ENCODE measurements at regions not wholly inside any gene's neighbourhood (a gene's known extent, or its start where the extent isn't known, plus 50 kb on each side); places are given as distances from the start of the nearest gene placed in this dataset.
A peak's percentile ranks its signal among the peaks of the same experiment; 100 is the strongest.

DNA sequence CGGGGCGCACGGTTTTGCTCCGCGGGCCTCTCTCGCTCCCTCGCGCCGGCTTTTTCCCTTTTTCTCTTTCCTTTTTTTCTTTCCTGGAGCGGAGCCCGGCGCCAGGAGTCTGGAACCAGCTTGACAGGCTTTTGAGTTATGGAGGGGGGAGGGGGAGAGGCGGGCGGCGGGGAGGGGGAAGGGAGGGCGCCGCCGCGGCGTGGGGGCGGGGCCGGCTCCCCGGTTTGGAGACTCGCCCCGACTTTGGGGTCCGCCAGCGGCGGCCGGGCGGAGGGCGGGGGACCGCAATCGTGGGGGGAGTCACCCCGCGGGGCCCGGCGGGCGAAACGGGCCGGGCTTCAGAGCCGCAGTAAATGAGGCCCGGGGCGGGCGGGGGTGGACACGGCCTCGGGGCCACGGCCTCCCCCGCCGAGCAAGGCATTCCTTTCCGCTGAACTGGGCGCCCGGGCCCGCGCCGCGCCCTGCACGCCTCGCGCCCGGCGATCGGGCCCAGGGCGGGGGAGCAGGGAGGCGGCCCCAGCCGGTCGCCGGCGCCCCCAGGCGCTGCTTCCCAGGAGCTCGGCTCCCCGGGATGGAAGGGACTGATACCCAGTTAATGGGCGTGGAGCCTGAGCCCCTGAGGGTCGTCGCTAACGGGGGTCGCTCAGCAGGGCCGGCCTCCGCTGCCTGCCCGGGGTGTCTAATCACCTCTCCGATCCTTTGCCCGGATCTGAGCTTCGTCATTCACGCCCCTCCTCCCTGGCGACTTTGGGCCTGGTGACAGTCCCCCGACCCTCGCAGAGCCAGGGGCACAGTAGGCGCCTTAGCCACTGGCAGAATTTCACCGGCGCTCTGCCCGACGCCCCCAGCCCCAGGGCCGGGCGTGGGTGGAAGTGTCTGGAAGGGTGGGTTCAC is 138.1 kb downstream of the C9orf50 start:
- H3K4me3 ChIP-seq (ENCODE audit: insufficient read length, low read depth), result peak overlapping the region; percentile 29
- no peaks in the 10 kb centered on the region for H3K36me3 ChIP-seq (ENCODE audit: insufficient read depth, insufficient read length, low read length)
- peak overlapping the region; percentile 81 for H3K9ac ChIP-seq (ENCODE audit: insufficient read length, low read depth)
- H3K9me3 ChIP-seq (ENCODE audit: insufficient read depth, low read length), result no peaks in the 10 kb centered on the region
- no peak for DNase-seq (ENCODE audit: low read depth, low spot score)
- no peaks in the 10 kb centered on the region for H3K27me3 ChIP-seq (ENCODE audit: insufficient read depth, insufficient read length)
- peaks cover 34% of the 10 kb centered on the region for H3K4me1 ChIP-seq (ENCODE audit: insufficient read depth, insufficient read length)
- TF ChIP-seq ZNF274 (IDR thresholded peaks at IDR 0.05; ENCODE audit: low read depth, low read length) (no peak), YY1 (IDR thresholded peaks at IDR 0.05; ENCODE audit: insufficient read depth, insufficient read length) (no peak), SUZ12 (IDR thresholded peaks at IDR 0.05; ENCODE audit: extremely low read depth, insufficient read depth, insufficient read length) (no peak)

DNA sequence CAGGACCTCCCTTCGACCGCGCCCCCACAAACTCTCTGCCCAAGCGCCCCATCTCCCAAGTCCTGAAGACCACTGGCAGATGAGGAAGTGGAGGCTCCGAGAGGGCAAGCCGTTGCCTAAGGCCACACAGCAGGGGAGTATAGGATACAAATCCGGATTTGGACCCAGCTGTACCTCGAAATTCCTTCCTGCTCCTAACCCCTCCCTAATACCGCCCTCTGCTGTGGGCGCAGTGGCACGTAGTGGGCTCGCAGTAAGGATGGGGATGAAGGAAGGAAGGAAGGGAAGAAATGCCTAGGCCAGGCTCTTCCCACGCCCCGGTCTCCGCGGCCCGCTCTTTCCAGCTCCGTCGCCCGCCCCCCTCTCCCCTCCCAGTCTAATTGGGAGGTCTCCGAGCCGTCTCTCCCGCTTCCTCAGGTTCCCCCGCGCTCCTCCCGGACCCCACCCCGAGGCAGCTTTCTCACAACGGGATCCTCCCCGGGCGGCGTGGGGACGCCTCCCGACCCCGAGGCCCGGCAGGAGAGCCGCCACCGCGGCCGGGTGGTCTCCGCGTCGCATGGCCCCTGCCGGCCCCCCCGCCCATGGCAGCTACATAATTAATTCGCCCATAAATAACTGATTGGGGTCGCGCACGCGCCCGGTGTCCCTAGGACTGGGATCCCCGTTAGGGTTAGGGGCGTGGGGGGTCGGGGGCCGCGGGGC is 138.9 kb downstream of the C9orf50 start:
- DNase-seq (ENCODE audit: low read depth, low spot score), result no peak
- peak overlapping the region; percentile 69 for H3K9ac ChIP-seq (ENCODE audit: insufficient read length, low read depth)
- peaks cover 30% of the 10 kb centered on the region for H3K4me1 ChIP-seq (ENCODE audit: insufficient read depth, insufficient read length)
- no peaks in the 10 kb centered on the region for H3K27me3 ChIP-seq (ENCODE audit: insufficient read depth, insufficient read length)
- TF ChIP-seq ZNF274 (IDR thresholded peaks at IDR 0.05; ENCODE audit: low read depth, low read length) (no peak), SUZ12 (IDR thresholded peaks at IDR 0.05; ENCODE audit: extremely low read depth, insufficient read depth, insufficient read length) (no peak), YY1 (IDR thresholded peaks at IDR 0.05; ENCODE audit: insufficient read depth, insufficient read length) (no peak)
- H3K4me3 ChIP-seq (ENCODE audit: insufficient read length, low read depth), result peak overlapping the region; percentile 29
- H3K36me3 ChIP-seq (ENCODE audit: insufficient read depth, insufficient read length, low read length), result no peaks in the 10 kb centered on the region
- no peaks in the 10 kb centered on the region for H3K9me3 ChIP-seq (ENCODE audit: insufficient read depth, low read length)

DNA sequence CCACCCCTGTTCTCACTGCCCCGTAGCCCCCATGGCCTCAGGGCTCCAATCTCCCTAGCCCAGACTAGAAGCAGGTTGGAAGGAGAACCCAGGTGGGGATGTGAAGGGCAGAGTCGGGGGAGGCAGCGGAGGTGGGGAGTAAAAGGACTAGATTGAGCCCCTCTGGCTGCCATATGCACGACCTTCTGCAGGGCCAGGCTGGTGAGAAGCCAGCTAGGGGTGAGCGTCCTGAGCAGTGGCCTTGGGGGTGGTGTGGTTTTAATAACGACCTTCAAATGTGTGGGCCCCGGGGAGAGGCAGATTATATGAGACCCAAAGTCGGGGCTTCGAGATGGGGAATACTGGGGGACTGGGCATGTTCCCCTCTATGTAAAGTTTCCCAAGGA is 139.5 kb downstream of the C9orf50 start:
- no peaks in the 10 kb centered on the region for H3K9me3 ChIP-seq (ENCODE audit: insufficient read depth, low read length)
- H3K4me3 ChIP-seq (ENCODE audit: insufficient read length, low read depth), result no peak overlapping the region
- TF ChIP-seq ZNF274 (IDR thresholded peaks at IDR 0.05; ENCODE audit: low read depth, low read length) (no peak), YY1 (IDR thresholded peaks at IDR 0.05; ENCODE audit: insufficient read depth, insufficient read length) (no peak), SUZ12 (IDR thresholded peaks at IDR 0.05; ENCODE audit: extremely low read depth, insufficient read depth, insufficient read length) (no peak)
- no peak for DNase-seq (ENCODE audit: low read depth, low spot score)
- peaks cover 27% of the 10 kb centered on the region for H3K4me1 ChIP-seq (ENCODE audit: insufficient read depth, insufficient read length)
- H3K9ac ChIP-seq (ENCODE audit: insufficient read length, low read depth), result peak overlapping the region; percentile 33
- H3K27me3 ChIP-seq (ENCODE audit: insufficient read depth, insufficient read length), result no peaks in the 10 kb centered on the region
- H3K36me3 ChIP-seq (ENCODE audit: insufficient read depth, insufficient read length, low read length), result no peaks in the 10 kb centered on the region

DNA sequence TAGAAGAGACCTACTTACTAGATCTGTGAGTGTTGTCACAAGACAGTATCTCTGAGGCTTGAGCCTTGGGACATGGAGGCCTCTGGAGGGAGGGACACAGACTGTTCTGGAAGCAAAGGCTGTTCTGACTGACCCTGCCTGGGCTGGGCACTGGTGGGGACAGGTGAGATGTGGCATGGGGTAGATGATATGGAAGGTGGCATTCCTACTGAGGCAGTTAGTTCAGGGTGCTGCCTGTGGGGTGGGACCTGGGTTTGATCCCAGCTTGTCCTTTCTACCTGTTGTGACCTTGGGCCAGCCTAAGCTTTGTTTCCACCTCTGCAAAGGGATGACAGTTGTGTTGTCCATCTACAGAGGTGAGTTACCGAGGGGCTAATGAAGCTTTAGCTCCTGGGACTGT is 140.2 kb downstream of the C9orf50 start:
- Histone ChIP-seq H3K27me3 (ENCODE audit: insufficient read depth, insufficient read length) (no peaks in the 10 kb centered on the region), H3K9ac (ENCODE audit: insufficient read length, low read depth) (no peak overlapping the region), H3K9me3 (ENCODE audit: insufficient read depth, low read length) (no peaks in the 10 kb centered on the region), H3K4me3 (ENCODE audit: insufficient read length, low read depth) (no peak overlapping the region), H3K36me3 (ENCODE audit: insufficient read depth, insufficient read length, low read length) (no peaks in the 10 kb centered on the region), H3K4me1 (ENCODE audit: insufficient read depth, insufficient read length) (peaks cover 27% of the 10 kb centered on the region)
- TF ChIP-seq ZNF274 (IDR thresholded peaks at IDR 0.05; ENCODE audit: low read depth, low read length) (no peak), YY1 (IDR thresholded peaks at IDR 0.05; ENCODE audit: insufficient read depth, insufficient read length) (no peak), SUZ12 (IDR thresholded peaks at IDR 0.05; ENCODE audit: extremely low read depth, insufficient read depth, insufficient read length) (no peak)
- DNase-seq (ENCODE audit: low read depth, low spot score), result no peak

DNA sequence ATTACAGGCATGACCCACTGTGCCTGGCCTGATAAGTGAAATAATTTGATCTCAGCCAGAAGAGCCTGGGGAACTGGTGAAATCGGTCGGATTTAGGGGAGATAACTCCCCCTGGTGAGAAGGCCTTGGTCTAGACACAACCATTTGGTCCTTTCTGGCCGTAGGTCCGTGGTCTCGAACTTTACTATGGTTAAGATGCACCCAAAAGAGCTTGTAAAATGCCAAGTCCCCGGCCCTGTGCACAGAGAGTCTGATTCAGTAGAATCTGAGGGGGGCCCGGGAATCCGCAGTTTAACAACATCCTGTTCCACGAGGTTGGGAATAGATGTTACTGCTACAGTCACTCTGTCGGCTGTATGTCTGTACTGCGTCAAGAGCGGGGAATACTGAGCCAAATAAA is 140.7 kb downstream of the C9orf50 start:
- Histone ChIP-seq H3K27me3 (ENCODE audit: insufficient read depth, insufficient read length) (no peaks in the 10 kb centered on the region), H3K9me3 (ENCODE audit: insufficient read depth, low read length) (peaks cover 3% of the 10 kb centered on the region; the same call in 1 of the 2 replicates), H3K9ac (ENCODE audit: insufficient read length, low read depth) (no peak overlapping the region), H3K4me1 (ENCODE audit: insufficient read depth, insufficient read length) (peaks cover 27% of the 10 kb centered on the region), H3K36me3 (ENCODE audit: insufficient read depth, insufficient read length, low read length) (no peaks in the 10 kb centered on the region), H3K4me3 (ENCODE audit: insufficient read length, low read depth) (no peak overlapping the region)
- no peak for TF ChIP-seq YY1 (IDR thresholded peaks at IDR 0.05; ENCODE audit: insufficient read depth, insufficient read length)
- no peak for TF ChIP-seq SUZ12 (IDR thresholded peaks at IDR 0.05; ENCODE audit: extremely low read depth, insufficient read depth, insufficient read length)
- TF ChIP-seq ZNF274 (IDR thresholded peaks at IDR 0.05; ENCODE audit: low read depth, low read length), result no peak
- no peak for DNase-seq (ENCODE audit: low read depth, low spot score)

DNA sequence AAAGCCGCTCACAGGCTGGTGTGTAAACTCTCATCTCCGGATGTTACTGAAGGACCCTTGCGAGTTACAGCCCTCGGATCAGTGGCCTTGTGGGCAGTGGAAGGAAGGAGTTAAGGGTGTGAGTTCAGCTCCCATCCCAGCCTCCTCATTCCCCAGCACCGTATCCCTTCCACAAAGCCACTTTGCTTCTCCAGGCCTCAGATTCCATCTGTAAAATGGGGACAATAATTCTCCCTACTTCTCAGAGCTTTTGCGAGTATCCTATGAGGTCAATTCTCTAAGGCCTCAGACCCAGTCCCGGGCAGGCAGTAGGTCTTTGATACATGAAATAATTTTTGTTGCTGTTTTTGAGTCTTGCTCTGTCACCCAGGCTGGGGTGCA is 141.3 kb downstream of the C9orf50 start:
- peaks cover 9% of the 10 kb centered on the region; the same call in 1 of the 2 replicates for H3K9me3 ChIP-seq (ENCODE audit: insufficient read depth, low read length)
- no peak overlapping the region for H3K4me3 ChIP-seq (ENCODE audit: insufficient read length, low read depth)
- no peaks in the 10 kb centered on the region for H3K27me3 ChIP-seq (ENCODE audit: insufficient read depth, insufficient read length)
- H3K36me3 ChIP-seq (ENCODE audit: insufficient read depth, insufficient read length, low read length), result no peaks in the 10 kb centered on the region
- no peak for DNase-seq (ENCODE audit: low read depth, low spot score)
- no peak for TF ChIP-seq SUZ12 (IDR thresholded peaks at IDR 0.05; ENCODE audit: extremely low read depth, insufficient read depth, insufficient read length)
- TF ChIP-seq YY1 (IDR thresholded peaks at IDR 0.05; ENCODE audit: insufficient read depth, insufficient read length), result no peak
- no peak for TF ChIP-seq ZNF274 (IDR thresholded peaks at IDR 0.05; ENCODE audit: low read depth, low read length)
- H3K9ac ChIP-seq (ENCODE audit: insufficient read length, low read depth), result no peak overlapping the region
- peaks cover 27% of the 10 kb centered on the region for H3K4me1 ChIP-seq (ENCODE audit: insufficient read depth, insufficient read length)
